ENCODE measurements at regions not wholly inside any gene's neighbourhood (a gene's known extent, or its start where the extent isn't known, plus 50 kb on each side); places are given as distances from the start of the nearest gene placed in this dataset.

GRCh38 chr1:74952786-74953185 is 181.4 kb upstream of the LHX8 start:
- TF ChIP-seq REST (IDR thresholded peaks at IDR 0.05; ENCODE audit: insufficient replicate concordance, low read depth) (no peak), GABPA (IDR thresholded peaks at IDR 0.05; ENCODE audit: low read depth) (no peak), CTCF (IDR thresholded peaks at IDR 0.05; ENCODE audit: insufficient read depth, low read length) (no peak), POLR2AphosphoS5 (IDR thresholded peaks at IDR 0.05; ENCODE audit: low read depth) (no peak), SPI1 (IDR thresholded peaks at IDR 0.05; ENCODE audit: borderline replicate concordance, low read depth) (no peak)
- no peak for DNase-seq (ENCODE audit: low read depth in 1 of 2, low spot score in 1 of 2)
- Histone ChIP-seq H3K27me3 (ENCODE audit: insufficient read depth, poor library complexity, severe bottlenecking) (no peaks in the 10 kb centered on the region), H3K27ac (replicated peaks) (no peak overlapping the region), H3K4me3 (replicated peaks; ENCODE audit: insufficient read depth, low read length) (no peak overlapping the region)

GRCh38 chr1:74953622-74954021 is 180.6 kb upstream of the LHX8 start:
- no peak overlapping the region for H3K27ac ChIP-seq (replicated peaks)
- H3K4me3 ChIP-seq (replicated peaks; ENCODE audit: insufficient read depth, low read length): no peak overlapping the region
- no peak for DNase-seq (ENCODE audit: low read depth in 1 of 2, low spot score in 1 of 2)
- TF ChIP-seq REST (IDR thresholded peaks at IDR 0.05; ENCODE audit: insufficient replicate concordance, low read depth) (no peak), SPI1 (IDR thresholded peaks at IDR 0.05; ENCODE audit: borderline replicate concordance, low read depth) (no peak), GABPA (IDR thresholded peaks at IDR 0.05; ENCODE audit: low read depth) (no peak), CTCF (IDR thresholded peaks at IDR 0.05; ENCODE audit: insufficient read depth, low read length) (no peak), POLR2AphosphoS5 (IDR thresholded peaks at IDR 0.05; ENCODE audit: low read depth) (no peak)
- no peaks in the 10 kb centered on the region for H3K27me3 ChIP-seq (ENCODE audit: insufficient read depth, poor library complexity, severe bottlenecking)

- no peak overlapping the region for H3K27ac ChIP-seq (replicated peaks)
- no peaks in the 10 kb centered on the region for H3K27me3 ChIP-seq (ENCODE audit: insufficient read depth, poor library complexity, severe bottlenecking)
- TF ChIP-seq SPI1 (IDR thresholded peaks at IDR 0.05; ENCODE audit: borderline replicate concordance, low read depth) (no peak), CTCF (IDR thresholded peaks at IDR 0.05; ENCODE audit: insufficient read depth, low read length) (no peak), GABPA (IDR thresholded peaks at IDR 0.05; ENCODE audit: low read depth) (no peak), REST (IDR thresholded peaks at IDR 0.05; ENCODE audit: insufficient replicate concordance, low read depth) (no peak), POLR2AphosphoS5 (IDR thresholded peaks at IDR 0.05; ENCODE audit: low read depth) (no peak)
- no peak for DNase-seq (ENCODE audit: low read depth in 1 of 2, low spot score in 1 of 2)
- H3K4me3 ChIP-seq (replicated peaks; ENCODE audit: insufficient read depth, low read length): no peak overlapping the region
Observed at GRCh38 chr1:74963120-74963519, 171.1 kb upstream of the LHX8 start.

All from HL-60 (cell line).